ENCODE measurements at regions not wholly inside any gene's neighbourhood (a gene's known extent, or its start where the extent isn't known, plus 50 kb on each side); places are given as distances from the start of the nearest gene placed in this dataset.

DNA sequence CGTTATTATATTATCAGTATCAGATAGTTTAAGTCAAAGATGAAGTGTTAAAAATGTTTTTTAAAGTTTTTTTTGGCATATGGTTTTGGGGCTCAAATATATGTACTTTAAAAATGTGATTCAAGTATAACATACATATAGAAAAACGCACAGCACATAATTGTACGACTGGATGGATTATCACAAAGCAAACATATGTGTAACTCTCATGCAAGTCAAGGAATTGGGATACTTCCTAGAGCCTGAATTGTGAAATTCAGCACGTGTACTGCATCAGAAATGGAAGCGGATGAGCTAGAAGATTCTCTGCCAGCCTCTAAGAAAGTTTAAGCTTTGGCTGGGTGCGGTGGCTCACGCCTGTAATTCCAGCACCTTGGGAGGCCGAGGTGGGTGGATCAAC lies 340.9 kb downstream of the PRL start:
- DNase-seq = no peak
- Histone ChIP-seq H2AFZ (ENCODE audit: low read depth) (no peak overlapping the region), H3K9me3 (no peaks in the 10 kb centered on the region), H3K4me1 (ENCODE audit: control insufficient read depth in 1 of 2, insufficient read depth in 2 of 2, low read depth in 1 of 2, low read length in 1 of 2) (peaks cover 0 to 29% of the 10 kb centered on the region in 2 experiments; a peak in 2 of 4 replicates), H3K4me3 (ENCODE audit: low read depth in 2 of 2, low read length in 1 of 2) (no peak overlapping the region), H3F3A (replicated peaks; ENCODE audit: insufficient read depth) (no peaks in the 10 kb centered on the region), H3K36me3 (replicated peaks in 1 of 2; ENCODE audit: control insufficient read depth in 1 of 2, insufficient read depth in 2 of 2, low read length in 1 of 2) (no peaks in the 10 kb centered on the region), H3K79me2 (ENCODE audit: insufficient read depth) (no peaks in the 10 kb centered on the region), H3K27me3 (ENCODE audit: insufficient read depth) (no peaks in the 10 kb centered on the region), H3K27ac (ENCODE audit: low read depth in 2 of 2, low read length in 1 of 2) (no peak overlapping the region), H4K20me1 (ENCODE audit: insufficient read depth) (no peaks in the 10 kb centered on the region), H3K9ac (no peak overlapping the region), H3K9me2 (no peaks in the 10 kb centered on the region), H3K4me2 (no peak overlapping the region)
- TF ChIP-seq RXRA (IDR thresholded peaks at IDR 0.05; ENCODE audit: borderline replicate concordance, low read depth) = no peak
- TF ChIP-seq MXI1 (IDR thresholded peaks at IDR 0.05; ENCODE audit: low read depth, low read length) = no peak
- no peak for TF ChIP-seq USF2 (IDR thresholded peaks at IDR 0.05; ENCODE audit: borderline replicate concordance, low read depth, low read length)
- ChIA-PET POLR2A (interaction anchor here (0.6 to 0.7 kb wide), 2 partner anchors 12 to 359 kb away, joined by 3 to 4 read pairs; no protein-coding TSS in a partner anchor), CTCF (no interaction called here)
- WGBS (ENCODE audit: low lambda C conversion rate) = 91% methylated on average over 8 of the region's 8 CpGs

DNA sequence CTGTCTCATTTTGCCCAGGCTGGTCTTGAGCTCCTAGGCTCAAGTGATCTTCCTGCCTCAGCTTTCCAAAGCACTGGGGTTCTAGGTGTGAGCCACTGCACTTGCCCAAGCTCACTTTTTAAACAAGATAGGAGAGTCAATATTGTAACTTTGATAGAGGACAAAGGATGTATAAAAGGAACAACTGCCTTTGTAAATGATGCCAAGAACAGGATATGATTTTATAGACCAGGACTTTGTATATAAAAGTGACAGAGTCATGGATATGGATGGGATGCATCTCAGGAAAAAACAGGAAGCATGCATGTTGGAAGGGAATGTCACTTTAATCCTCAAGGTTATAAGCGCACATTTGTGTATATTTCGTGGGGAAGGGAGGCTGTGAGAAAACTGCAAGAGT lies 338.4 kb downstream of the PRL start:
- no peak for DNase-seq
- no peaks in the 10 kb centered on the region for H4K20me1 ChIP-seq (ENCODE audit: insufficient read depth)
- 80% methylated on average over 2 of the region's 2 CpGs for WGBS (ENCODE audit: low lambda C conversion rate)
- H3K4me1 ChIP-seq (ENCODE audit: control insufficient read depth in 1 of 2, insufficient read depth in 2 of 2, low read depth in 1 of 2, low read length in 1 of 2) = peaks cover 0 to 14% of the 10 kb centered on the region in 2 experiments; a peak in 2 of 4 replicates
- no peaks in the 10 kb centered on the region for H3K9me2 ChIP-seq
- H3K27ac ChIP-seq (ENCODE audit: low read depth in 2 of 2, low read length in 1 of 2) = no peak overlapping the region
- H3K9me3 ChIP-seq = no peaks in the 10 kb centered on the region
- no peak overlapping the region for H3K9ac ChIP-seq
- ChIA-PET POLR2A (interaction anchor here (0.6 kb wide), 1 partner anchor 344 kb away, joined by 5 read pairs; no protein-coding TSS in a partner anchor), CTCF (no interaction called here)
- H3K79me2 ChIP-seq (ENCODE audit: insufficient read depth) = 0 out of 2 replicates have a peak, but pooled peaks cover 4% of the 10 kb centered on the region
- no peak overlapping the region for H2AFZ ChIP-seq (ENCODE audit: low read depth)
- no peak overlapping the region for H3K4me2 ChIP-seq
- no peaks in the 10 kb centered on the region for H3K36me3 ChIP-seq (replicated peaks in 1 of 2; ENCODE audit: control insufficient read depth in 1 of 2, insufficient read depth in 2 of 2, low read length in 1 of 2)
- no peak overlapping the region for H3K4me3 ChIP-seq (ENCODE audit: low read depth in 2 of 2, low read length in 1 of 2)
- no peak for TF ChIP-seq TAF1 (IDR thresholded peaks at IDR 0.05; ENCODE audit: borderline replicate concordance, low read depth, low read length)
- TF ChIP-seq GATA2 (CRISPR knock-in tag; IDR thresholded peaks at IDR 0.05) = no peak
- no peak for TF ChIP-seq NFIC (IDR thresholded peaks at IDR 0.05; ENCODE audit: borderline replicate concordance)
- no peak for TF ChIP-seq CHD2 (IDR thresholded peaks at IDR 0.05; ENCODE audit: low read length, partially characterized antibody)
- no peak for TF ChIP-seq FOXJ3 (CRISPR knock-in tag; IDR thresholded peaks at IDR 0.05)
- no peak for TF ChIP-seq MXI1 (IDR thresholded peaks at IDR 0.05; ENCODE audit: low read depth, low read length)
- TF ChIP-seq PBX3 (IDR thresholded peaks at IDR 0.05) = no peak
- TF ChIP-seq SIN3A (IDR thresholded peaks at IDR 0.05; ENCODE audit: borderline replicate concordance, low read depth, low read length) = no peak
- no peak for TF ChIP-seq RAD21 (IDR thresholded peaks at IDR 0.05; ENCODE audit: low read length)
- TF ChIP-seq ELF1 (IDR thresholded peaks at IDR 0.05) = no peak
- TF ChIP-seq EZH2phosphoT487 (IDR thresholded peaks at IDR 0.05; ENCODE audit: borderline replicate concordance, low read depth) = no peak
- no peak for TF ChIP-seq USF2 (IDR thresholded peaks at IDR 0.05; ENCODE audit: borderline replicate concordance, low read depth, low read length)
- TF ChIP-seq, protein P1, sequence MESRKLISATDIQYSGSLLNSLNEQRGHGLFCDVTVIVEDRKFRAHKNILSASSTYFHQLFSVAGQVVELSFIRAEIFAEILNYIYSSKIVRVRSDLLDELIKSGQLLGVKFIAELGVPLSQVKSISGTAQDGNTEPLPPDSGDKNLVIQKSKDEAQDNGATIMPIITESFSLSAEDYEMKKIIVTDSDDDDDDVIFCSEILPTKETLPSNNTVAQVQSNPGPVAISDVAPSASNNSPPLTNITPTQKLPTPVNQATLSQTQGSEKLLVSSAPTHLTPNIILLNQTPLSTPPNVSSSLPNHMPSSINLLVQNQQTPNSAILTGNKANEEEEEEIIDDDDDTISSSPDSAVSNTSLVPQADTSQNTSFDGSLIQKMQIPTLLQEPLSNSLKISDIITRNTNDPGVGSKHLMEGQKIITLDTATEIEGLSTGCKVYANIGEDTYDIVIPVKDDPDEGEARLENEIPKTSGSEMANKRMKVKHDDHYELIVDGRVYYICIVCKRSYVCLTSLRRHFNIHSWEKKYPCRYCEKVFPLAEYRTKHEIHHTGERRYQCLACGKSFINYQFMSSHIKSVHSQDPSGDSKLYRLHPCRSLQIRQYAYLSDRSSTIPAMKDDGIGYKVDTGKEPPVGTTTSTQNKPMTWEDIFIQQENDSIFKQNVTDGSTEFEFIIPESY (IDR thresholded peaks at IDR 0.05; ENCODE audit: borderline replicate concordance, low read depth) = no peak
- H3F3A ChIP-seq (replicated peaks; ENCODE audit: insufficient read depth) = no peaks in the 10 kb centered on the region
- H3K27me3 ChIP-seq (ENCODE audit: insufficient read depth) = no peaks in the 10 kb centered on the region
